PC-9 (cell line): ENCODE measurements at regions not wholly inside any gene's neighbourhood (a gene's known extent, or its start where the extent isn't known, plus 50 kb on each side); places are given as distances from the start of the nearest gene placed in this dataset.

Experiments
- EZH2 ChIP-seq: fragments of 200-600 bp; sonication (generic); IDR thresholded peaks from 2 replicates; pipeline ENCODE4 v1.8.0; 2017; ENCODE audit warnings: antibody characterized with exemption, low read depth
- TF ChIP-seq, protein P1 (sequence below): fragments of 200-600 bp; sonication (generic); conservative IDR thresholded peaks from 2 replicates; pipeline ENCODE4 v1.6.1; 2017; ENCODE audit warnings: mixed run types, antibody characterized with exemption, mild to moderate bottlenecking, moderate library complexity

GRCh38 chr12:46127656-46128055, 137.3 kb upstream of the SCAF11 start:
- TF ChIP-seq, protein P1, sequence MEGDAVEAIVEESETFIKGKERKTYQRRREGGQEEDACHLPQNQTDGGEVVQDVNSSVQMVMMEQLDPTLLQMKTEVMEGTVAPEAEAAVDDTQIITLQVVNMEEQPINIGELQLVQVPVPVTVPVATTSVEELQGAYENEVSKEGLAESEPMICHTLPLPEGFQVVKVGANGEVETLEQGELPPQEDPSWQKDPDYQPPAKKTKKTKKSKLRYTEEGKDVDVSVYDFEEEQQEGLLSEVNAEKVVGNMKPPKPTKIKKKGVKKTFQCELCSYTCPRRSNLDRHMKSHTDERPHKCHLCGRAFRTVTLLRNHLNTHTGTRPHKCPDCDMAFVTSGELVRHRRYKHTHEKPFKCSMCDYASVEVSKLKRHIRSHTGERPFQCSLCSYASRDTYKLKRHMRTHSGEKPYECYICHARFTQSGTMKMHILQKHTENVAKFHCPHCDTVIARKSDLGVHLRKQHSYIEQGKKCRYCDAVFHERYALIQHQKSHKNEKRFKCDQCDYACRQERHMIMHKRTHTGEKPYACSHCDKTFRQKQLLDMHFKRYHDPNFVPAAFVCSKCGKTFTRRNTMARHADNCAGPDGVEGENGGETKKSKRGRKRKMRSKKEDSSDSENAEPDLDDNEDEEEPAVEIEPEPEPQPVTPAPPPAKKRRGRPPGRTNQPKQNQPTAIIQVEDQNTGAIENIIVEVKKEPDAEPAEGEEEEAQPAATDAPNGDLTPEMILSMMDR = no peak
- TF ChIP-seq EZH2 = no peak
